ENCODE measurements at regions not wholly inside any gene's neighbourhood (a gene's known extent, or its start where the extent isn't known, plus 50 kb on each side); places are given as distances from the start of the nearest gene placed in this dataset.

- DNase-seq, result peak in 2 of 3 donors; percentile 10 to 23
- 66 to 72% methylated on average over 4 of the region's 4 CpGs for WGBS, 2 donors
- Histone ChIP-seq H3K4me3 (no peak overlapping the region), H3K27ac (ENCODE audit: low read depth in 1 of 2, low read length in 1 of 2) (no peak overlapping the region), H3K9me3 (ENCODE audit: control insufficient read depth in 4 of 4, insufficient read depth in 3 of 4, low read length in 3 of 4) (no peaks in the 10 kb centered on the region), H3K36me3 (ENCODE audit: control insufficient read depth in 4 of 4, insufficient read depth in 4 of 4, low read length in 4 of 4) (no peaks in the 10 kb centered on the region), H3K4me1 (ENCODE audit: control insufficient read depth in 5 of 5, insufficient read depth in 5 of 5, low read length in 5 of 5) (peaks cover 0 to 3% (median 0%) of the 10 kb centered on the region in 5 donors), H3K9ac (ENCODE audit: insufficient read depth in 1 of 2, low read length in 2 of 2) (no peak overlapping the region), H3K27me3 (ENCODE audit: control insufficient read depth in 3 of 3, insufficient read depth in 3 of 3, low read length in 2 of 3) (no peaks in the 10 kb centered on the region)
- no peak for TF ChIP-seq CTCF (IDR thresholded peaks at IDR 0.05; ENCODE audit: control extremely low read depth, extremely low read depth)
- no peak for ATAC-seq (ENCODE audit: insufficient read depth, low FRiP score)
Measured at GRCh38 chr1:177333936-177334595, 163.3 kb downstream of the BRINP2 start.

Measured in lung (tissue), 11 donors.